ENCODE measurements at regions not wholly inside any gene's neighbourhood (a gene's known extent, or its start where the extent isn't known, plus 50 kb on each side); places are given as distances from the start of the nearest gene placed in this dataset.

DNA sequence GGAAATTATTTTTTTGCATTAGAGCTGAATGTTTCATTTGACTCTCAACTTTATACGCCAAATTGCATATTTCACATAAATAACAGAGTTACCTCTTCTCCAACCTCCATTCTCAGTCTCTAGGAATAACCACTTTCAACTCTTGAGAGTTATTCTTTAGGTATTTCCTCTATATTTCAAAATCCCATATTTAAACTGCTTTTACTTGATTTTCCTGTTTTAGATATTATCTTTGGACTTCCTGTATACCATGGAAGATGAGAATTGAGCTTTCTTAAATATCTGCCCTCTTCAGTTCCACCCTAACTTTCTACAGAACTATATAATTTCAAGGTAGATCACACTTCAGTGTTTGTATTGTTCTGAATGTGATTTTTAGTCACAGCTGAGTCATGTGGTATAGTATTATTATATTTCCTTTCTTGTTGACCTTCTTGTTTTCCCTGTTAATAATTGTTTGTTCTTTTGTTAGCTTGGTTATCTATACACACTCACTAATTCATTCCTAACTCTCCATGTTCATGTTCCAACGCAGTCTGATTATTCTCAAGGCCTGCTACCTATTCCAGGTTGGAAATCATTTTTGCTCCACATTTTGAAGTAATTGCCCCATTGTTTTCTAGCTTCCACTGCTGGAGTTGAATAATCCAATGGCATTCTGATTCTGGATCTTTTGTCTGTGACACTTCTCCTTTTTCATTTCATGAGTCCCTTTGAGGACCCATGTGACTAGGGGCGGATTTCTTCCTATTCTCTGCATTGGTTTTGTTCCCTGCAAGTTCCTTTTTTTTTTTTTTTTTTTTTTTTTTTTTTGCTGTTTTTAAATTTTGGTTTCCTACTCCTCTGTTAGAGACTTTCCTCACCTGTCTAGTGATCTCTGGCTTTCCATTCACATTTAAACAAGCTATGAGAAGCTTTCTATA, 156.8 kb upstream of the RBMS1 start:
- no peak for ATAC-seq
- no peaks in the 10 kb centered on the region for H3K9me3 Mint-ChIP-seq
- Histone ChIP-seq H3K9me2 (ENCODE audit: insufficient read depth) (no peaks in the 10 kb centered on the region; the same call in 1 of the 2 replicates), H3K4me3 (no peak overlapping the region), H3F3A (replicated peaks; ENCODE audit: low read depth) (no peaks in the 10 kb centered on the region), H3K36me3 (ENCODE audit: insufficient read depth) (no peaks in the 10 kb centered on the region; the same call in 1 of the 2 replicates), H2AFZ (no peak overlapping the region), H3K4me1 (ENCODE audit: insufficient read depth) (peaks cover 15% of the 10 kb centered on the region; the same call in 1 of the 2 replicates), H3K79me2 (replicated peaks; ENCODE audit: insufficient read depth) (no peaks in the 10 kb centered on the region), H3K27me3 (ENCODE audit: insufficient read depth) (no peaks in the 10 kb centered on the region), H3K4me2 (no peak overlapping the region), H4K20me1 (replicated peaks; ENCODE audit: insufficient read depth) (no peaks in the 10 kb centered on the region), H3K27ac (ENCODE audit: low read depth) (no peak overlapping the region)
- no peak overlapping the region for H3K27ac Mint-ChIP-seq
- no peaks in the 10 kb centered on the region; the same call in 2 of the 3 replicates for H3K36me3 Mint-ChIP-seq (ENCODE audit: low read depth)
- DNase-seq (ENCODE audit: low spot score) = no peak
- peaks cover 14% of the 10 kb centered on the region for H3K4me1 Mint-ChIP-seq
- H3K4me3 Mint-ChIP-seq = no peak overlapping the region
- peaks cover 5% of the 10 kb centered on the region for H3K27me3 Mint-ChIP-seq (ENCODE audit: insufficient read depth, low read depth, poor library complexity)
- TF ChIP-seq, protein P1, sequence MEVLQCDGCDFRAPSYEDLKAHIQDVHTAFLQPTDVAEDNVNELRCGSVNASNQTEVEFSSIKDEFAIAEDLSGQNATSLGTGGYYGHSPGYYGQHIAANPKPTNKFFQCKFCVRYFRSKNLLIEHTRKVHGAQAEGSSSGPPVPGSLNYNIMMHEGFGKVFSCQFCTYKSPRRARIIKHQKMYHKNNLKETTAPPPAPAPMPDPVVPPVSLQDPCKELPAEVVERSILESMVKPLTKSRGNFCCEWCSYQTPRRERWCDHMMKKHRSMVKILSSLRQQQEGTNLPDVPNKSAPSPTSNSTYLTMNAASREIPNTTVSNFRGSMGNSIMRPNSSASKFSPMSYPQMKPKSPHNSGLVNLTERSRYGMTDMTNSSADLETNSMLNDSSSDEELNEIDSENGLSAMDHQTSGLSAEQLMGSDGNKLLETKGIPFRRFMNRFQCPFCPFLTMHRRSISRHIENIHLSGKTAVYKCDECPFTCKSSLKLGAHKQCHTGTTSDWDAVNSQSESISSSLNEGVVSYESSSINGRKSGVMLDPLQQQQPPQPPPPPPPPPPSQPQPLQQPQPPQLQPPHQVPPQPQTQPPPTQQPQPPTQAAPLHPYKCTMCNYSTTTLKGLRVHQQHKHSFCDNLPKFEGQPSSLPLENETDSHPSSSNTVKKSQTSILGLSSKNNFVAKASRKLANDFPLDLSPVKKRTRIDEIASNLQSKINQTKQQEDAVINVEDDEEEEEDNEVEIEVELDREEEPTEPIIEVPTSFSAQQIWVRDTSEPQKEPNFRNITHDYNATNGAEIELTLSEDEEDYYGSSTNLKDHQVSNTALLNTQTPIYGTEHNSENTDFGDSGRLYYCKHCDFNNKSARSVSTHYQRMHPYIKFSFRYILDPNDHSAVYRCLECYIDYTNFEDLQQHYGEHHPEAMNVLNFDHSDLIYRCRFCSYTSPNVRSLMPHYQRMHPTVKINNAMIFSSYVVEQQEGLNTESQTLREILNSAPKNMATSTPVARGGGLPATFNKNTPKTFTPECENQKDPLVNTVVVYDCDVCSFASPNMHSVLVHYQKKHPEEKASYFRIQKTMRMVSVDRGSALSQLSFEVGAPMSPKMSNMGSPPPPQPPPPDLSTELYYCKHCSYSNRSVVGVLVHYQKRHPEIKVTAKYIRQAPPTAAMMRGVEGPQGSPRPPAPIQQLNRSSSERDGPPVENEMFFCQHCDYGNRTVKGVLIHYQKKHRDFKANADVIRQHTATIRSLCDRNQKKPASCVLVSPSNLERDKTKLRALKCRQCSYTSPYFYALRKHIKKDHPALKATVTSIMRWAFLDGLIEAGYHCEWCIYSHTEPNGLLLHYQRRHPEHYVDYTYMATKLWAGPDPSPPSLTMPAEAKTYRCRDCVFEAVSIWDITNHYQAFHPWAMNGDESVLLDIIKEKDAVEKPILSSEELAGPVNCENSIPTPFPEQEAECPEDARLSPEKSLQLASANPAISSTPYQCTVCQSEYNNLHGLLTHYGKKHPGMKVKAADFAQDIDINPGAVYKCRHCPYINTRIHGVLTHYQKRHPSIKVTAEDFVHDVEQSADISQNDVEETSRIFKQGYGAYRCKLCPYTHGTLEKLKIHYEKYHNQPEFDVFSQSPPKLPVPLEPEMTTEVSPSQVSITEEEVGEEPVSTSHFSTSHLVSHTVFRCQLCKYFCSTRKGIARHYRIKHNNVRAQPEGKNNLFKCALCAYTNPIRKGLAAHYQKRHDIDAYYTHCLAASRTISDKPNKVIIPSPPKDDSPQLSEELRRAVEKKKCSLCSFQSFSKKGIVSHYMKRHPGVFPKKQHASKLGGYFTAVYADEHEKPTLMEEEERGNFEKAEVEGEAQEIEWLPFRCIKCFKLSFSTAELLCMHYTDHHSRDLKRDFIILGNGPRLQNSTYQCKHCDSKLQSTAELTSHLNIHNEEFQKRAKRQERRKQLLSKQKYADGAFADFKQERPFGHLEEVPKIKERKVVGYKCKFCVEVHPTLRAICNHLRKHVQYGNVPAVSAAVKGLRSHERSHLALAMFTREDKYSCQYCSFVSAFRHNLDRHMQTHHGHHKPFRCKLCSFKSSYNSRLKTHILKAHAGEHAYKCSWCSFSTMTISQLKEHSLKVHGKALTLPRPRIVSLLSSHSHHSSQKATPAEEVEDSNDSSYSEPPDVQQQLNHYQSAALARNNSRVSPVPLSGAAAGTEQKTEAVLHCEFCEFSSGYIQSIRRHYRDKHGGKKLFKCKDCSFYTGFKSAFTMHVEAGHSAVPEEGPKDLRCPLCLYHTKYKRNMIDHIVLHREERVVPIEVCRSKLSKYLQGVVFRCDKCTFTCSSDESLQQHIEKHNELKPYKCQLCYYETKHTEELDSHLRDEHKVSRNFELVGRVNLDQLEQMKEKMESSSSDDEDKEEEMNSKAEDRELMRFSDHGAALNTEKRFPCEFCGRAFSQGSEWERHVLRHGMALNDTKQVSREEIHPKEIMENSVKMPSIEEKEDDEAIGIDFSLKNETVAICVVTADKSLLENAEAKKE (CRISPR knock-in tag; IDR thresholded peaks at IDR 0.05) = no peak
- TF ChIP-seq, protein P2, sequence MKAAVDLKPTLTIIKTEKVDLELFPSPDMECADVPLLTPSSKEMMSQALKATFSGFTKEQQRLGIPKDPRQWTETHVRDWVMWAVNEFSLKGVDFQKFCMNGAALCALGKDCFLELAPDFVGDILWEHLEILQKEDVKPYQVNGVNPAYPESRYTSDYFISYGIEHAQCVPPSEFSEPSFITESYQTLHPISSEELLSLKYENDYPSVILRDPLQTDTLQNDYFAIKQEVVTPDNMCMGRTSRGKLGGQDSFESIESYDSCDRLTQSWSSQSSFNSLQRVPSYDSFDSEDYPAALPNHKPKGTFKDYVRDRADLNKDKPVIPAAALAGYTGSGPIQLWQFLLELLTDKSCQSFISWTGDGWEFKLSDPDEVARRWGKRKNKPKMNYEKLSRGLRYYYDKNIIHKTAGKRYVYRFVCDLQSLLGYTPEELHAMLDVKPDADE (IDR thresholded peaks at IDR 0.05) = no peak
- TF ChIP-seq ZNF114 (CRISPR knock-in tag; IDR thresholded peaks at IDR 0.05) = no peak
- no peak for TF ChIP-seq JUNB (IDR thresholded peaks at IDR 0.05; ENCODE audit: unreplicated experiment)
- no peak for TF ChIP-seq ZNF331 (CRISPR knock-in tag; IDR thresholded peaks at IDR 0.05; ENCODE audit: low read depth)
- TF ChIP-seq, protein P3, sequence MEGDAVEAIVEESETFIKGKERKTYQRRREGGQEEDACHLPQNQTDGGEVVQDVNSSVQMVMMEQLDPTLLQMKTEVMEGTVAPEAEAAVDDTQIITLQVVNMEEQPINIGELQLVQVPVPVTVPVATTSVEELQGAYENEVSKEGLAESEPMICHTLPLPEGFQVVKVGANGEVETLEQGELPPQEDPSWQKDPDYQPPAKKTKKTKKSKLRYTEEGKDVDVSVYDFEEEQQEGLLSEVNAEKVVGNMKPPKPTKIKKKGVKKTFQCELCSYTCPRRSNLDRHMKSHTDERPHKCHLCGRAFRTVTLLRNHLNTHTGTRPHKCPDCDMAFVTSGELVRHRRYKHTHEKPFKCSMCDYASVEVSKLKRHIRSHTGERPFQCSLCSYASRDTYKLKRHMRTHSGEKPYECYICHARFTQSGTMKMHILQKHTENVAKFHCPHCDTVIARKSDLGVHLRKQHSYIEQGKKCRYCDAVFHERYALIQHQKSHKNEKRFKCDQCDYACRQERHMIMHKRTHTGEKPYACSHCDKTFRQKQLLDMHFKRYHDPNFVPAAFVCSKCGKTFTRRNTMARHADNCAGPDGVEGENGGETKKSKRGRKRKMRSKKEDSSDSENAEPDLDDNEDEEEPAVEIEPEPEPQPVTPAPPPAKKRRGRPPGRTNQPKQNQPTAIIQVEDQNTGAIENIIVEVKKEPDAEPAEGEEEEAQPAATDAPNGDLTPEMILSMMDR (conservative IDR thresholded peaks at IDR 0.05; ENCODE audit: low read depth in 2 of 2) = no peak
- no peak for TF ChIP-seq EZH2 (IDR thresholded peaks at IDR 0.05; ENCODE audit: low read depth, unreplicated experiment)
- no peak for TF ChIP-seq EZH2phosphoT487 (IDR thresholded peaks at IDR 0.05; ENCODE audit: unreplicated experiment)
- no peak for TF ChIP-seq POLR2AphosphoS5 (IDR thresholded peaks at IDR 0.05; ENCODE audit: low read depth)
- no peak for TF ChIP-seq STAT1 (IDR thresholded peaks at IDR 0.05; ENCODE audit: unreplicated experiment)
- no peak for TF ChIP-seq CREB1 (CRISPR knock-in tag; IDR thresholded peaks at IDR 0.05; ENCODE audit: low read depth)
- TF ChIP-seq, protein P4, sequence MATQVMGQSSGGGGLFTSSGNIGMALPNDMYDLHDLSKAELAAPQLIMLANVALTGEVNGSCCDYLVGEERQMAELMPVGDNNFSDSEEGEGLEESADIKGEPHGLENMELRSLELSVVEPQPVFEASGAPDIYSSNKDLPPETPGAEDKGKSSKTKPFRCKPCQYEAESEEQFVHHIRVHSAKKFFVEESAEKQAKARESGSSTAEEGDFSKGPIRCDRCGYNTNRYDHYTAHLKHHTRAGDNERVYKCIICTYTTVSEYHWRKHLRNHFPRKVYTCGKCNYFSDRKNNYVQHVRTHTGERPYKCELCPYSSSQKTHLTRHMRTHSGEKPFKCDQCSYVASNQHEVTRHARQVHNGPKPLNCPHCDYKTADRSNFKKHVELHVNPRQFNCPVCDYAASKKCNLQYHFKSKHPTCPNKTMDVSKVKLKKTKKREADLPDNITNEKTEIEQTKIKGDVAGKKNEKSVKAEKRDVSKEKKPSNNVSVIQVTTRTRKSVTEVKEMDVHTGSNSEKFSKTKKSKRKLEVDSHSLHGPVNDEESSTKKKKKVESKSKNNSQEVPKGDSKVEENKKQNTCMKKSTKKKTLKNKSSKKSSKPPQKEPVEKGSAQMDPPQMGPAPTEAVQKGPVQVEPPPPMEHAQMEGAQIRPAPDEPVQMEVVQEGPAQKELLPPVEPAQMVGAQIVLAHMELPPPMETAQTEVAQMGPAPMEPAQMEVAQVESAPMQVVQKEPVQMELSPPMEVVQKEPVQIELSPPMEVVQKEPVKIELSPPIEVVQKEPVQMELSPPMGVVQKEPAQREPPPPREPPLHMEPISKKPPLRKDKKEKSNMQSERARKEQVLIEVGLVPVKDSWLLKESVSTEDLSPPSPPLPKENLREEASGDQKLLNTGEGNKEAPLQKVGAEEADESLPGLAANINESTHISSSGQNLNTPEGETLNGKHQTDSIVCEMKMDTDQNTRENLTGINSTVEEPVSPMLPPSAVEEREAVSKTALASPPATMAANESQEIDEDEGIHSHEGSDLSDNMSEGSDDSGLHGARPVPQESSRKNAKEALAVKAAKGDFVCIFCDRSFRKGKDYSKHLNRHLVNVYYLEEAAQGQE (IDR thresholded peaks at IDR 0.05; ENCODE audit: unreplicated experiment) = no peak
- TF ChIP-seq NANOG (IDR thresholded peaks at IDR 0.05; ENCODE audit: borderline replicate concordance) = no peak
